Endothelial cell of umbilical vein (primary cell): ENCODE measurements at regions not wholly inside any gene's neighbourhood (a gene's known extent, or its start where the extent isn't known, plus 50 kb on each side); places are given as distances from the start of the nearest gene placed in this dataset.

Experiments used
- MYC ChIP-seq: IDR thresholded peaks from one replicate; pipeline ENCODE4 v1.6.1; 2011; ENCODE audit warnings: mild to moderate bottlenecking, low read depth, low read length
- POLR2A ChIP-seq: IDR thresholded peaks from 2 replicates; pipeline ENCODE4 v1.6.1; 2012; ENCODE audit warnings: low read depth, mild to moderate bottlenecking, control low read depth, low read length
- POLR2AphosphoS5 ChIP-seq: IDR thresholded peaks from 2 replicates; pipeline ENCODE4 v1.6.1; 2012; ENCODE audit warnings: low read depth, mild to moderate bottlenecking, control low read depth, low read length, moderate library complexity; ENCODE audit not compliant: insufficient read depth
- TF ChIP-seq, protein P1 (sequence below), 2 donors: IDR thresholded peaks; 1 replicate in 1 of 2; 2 replicates in 1 of 2; pipeline ENCODE4 v1.5.1; 2011; ENCODE audit warnings: low read length in 2 of 2, mild to moderate bottlenecking in 2 of 2, moderate library complexity in 2 of 2, control low read depth in 1 of 2, inconsistent platforms in 1 of 2, low read depth in 1 of 2; ENCODE audit not compliant: insufficient read depth in 1 of 2; ENCODE audit errors: extremely low read depth in 1 of 2

DNA sequence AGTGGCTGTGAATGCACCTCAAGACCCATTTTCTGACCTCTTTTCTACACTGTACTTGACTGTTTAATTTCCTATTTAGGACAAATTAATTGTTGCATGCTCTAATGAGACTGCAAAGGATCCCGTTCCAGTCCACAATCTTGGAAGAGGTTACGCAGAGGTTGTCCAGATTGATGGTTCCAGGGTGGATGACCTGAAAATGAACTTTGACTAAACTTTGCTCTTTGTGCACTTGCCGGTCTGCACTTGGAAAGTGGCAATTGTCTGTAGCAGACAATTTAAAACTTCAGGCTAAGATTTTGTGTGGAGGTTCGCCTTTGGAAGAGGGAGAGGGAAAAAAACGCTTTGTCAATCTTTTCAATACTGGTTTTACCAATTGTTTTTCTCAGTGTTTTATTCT is 267.8 kb downstream of the TMEM161B start:
- TF ChIP-seq POLR2AphosphoS5, result no peak
- no peak for TF ChIP-seq MYC
- TF ChIP-seq POLR2A, result no peak
- TF ChIP-seq, protein P1, sequence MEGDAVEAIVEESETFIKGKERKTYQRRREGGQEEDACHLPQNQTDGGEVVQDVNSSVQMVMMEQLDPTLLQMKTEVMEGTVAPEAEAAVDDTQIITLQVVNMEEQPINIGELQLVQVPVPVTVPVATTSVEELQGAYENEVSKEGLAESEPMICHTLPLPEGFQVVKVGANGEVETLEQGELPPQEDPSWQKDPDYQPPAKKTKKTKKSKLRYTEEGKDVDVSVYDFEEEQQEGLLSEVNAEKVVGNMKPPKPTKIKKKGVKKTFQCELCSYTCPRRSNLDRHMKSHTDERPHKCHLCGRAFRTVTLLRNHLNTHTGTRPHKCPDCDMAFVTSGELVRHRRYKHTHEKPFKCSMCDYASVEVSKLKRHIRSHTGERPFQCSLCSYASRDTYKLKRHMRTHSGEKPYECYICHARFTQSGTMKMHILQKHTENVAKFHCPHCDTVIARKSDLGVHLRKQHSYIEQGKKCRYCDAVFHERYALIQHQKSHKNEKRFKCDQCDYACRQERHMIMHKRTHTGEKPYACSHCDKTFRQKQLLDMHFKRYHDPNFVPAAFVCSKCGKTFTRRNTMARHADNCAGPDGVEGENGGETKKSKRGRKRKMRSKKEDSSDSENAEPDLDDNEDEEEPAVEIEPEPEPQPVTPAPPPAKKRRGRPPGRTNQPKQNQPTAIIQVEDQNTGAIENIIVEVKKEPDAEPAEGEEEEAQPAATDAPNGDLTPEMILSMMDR (IDR thresholded peaks at IDR 0.05; ENCODE audit: extremely low read depth in 1 of 2, insufficient read depth in 1 of 2, low read depth in 1 of 2, low read length in 2 of 2), result no peak
